Adrenal gland (tissue), 9 donors: ENCODE measurements at regions not wholly inside any gene's neighbourhood (a gene's known extent, or its start where the extent isn't known, plus 50 kb on each side); places are given as distances from the start of the nearest gene placed in this dataset.

Experiments
- DNase-seq, 7 donors: peaks; one replicate each; pipeline ENCODE4 v3.0.0-alpha.2; 2019 to 2020
- H3K27ac ChIP-seq, 5 donors: fragments of 200-600 bp; sonication (generic) in 4 of 5; 1 replicate in 3 of 5; 2 replicates in 2 of 5; pipeline versions ENCODE4 v1.5.1 to v1.8.0; 2016 to 2020; ENCODE audit warnings: mild to moderate bottlenecking in 1 of 5
- H3K27me3 ChIP-seq: fragments of 200-600 bp; 2 replicates; pipeline ENCODE4 v1.8.0; 2021
- H3K36me3 ChIP-seq, 2 donors: fragments of 200-600 bp; replicated peaks in 1 of 2; 1 replicate in 1 of 2; 2 replicates in 1 of 2; pipeline versions ENCODE4 v1.5.1 to v1.8.0; 2018 to 2022
- H3K4me1 ChIP-seq, 2 donors: fragments of 200-600 bp; replicated peaks in 1 of 2; 1 replicate in 1 of 2; 2 replicates in 1 of 2; pipeline versions ENCODE4 v1.5.1 to v1.8.0; 2018 to 2021
- H3K4me3 ChIP-seq, 4 donors: fragments of 200-600 bp; sonication (generic) in 3 of 4; one replicate each; pipeline ENCODE4 v1.5.1; 2016 to 2018
- H3K9me3 ChIP-seq, 3 donors: fragments of 200-600 bp; sonication (generic) in 1 of 3; replicated peaks in 1 of 3; 1 replicate in 2 of 3; 2 replicates in 1 of 3; pipeline versions ENCODE4 v1.5.1 to v1.8.0; 2016 to 2021
- CTCF ChIP-seq, 6 experiments: fragments of 450-650 bp in 4 of 6; fragments of 200-600 bp in 2 of 6; sonication (generic) in 1 of 6; IDR thresholded peaks; 1 replicate in 5 of 6; 2 replicates in 1 of 6; pipeline versions ENCODE4 v1.5.1 to v1.8.0; 2016 to 2021; ENCODE audit warnings: antibody characterized with exemption in 6 of 6, mild to moderate bottlenecking in 2 of 6, moderate library complexity in 1 of 6
- POLR2A ChIP-seq, 2 donors: fragments of 450-650 bp; IDR thresholded peaks; one replicate each; pipeline ENCODE4 v1.6.1; 2017; ENCODE audit warnings: antibody characterized with exemption in 2 of 2, mild to moderate bottlenecking in 2 of 2, moderate library complexity in 1 of 2
- WGBS, 4 donors: extraction: QIAGEN DNeasy Blood & Tissue Kit in 2 of 4; methylation state at CpG; one replicate each; pipeline versions ENCODE4 v1.1.5 to v1.1.7; 2013 to 2017; 5-methylcytosine and 5-hydroxymethylcytosine counted together
- intact Hi-C, 2 donors: fragments of 100-400 bp; cut with DNase I; formaldehyde crosslinking; loops; one replicate each; pipeline versions ENCODE4 v1.14.1 to v1.15.0; 2022 to 2023
- donor health status: healthy with polysubstance abuse.
- donor health status: Bipolar disorder and iron deficiency.
- donor health status: DM: yes; HTN: yes; CAD: no.
- donor health status: DM: no; HTN: no; CAD: no.
- donor health status: DM: no; HTN: no; CAD: no.

GRCh38 chr21:43338951-43339350, 88.0 kb downstream of the SIK1 start:
- Histone ChIP-seq H3K9me3 (no peaks in the 10 kb centered on the region), H3K27ac (no peak overlapping the region), H3K36me3 (no peaks in the 10 kb centered on the region), H3K4me1 (peaks cover 0 to 3% of the 10 kb centered on the region in 2 donors), H3K4me3 (no peak overlapping the region), H3K27me3 (no peaks in the 10 kb centered on the region)
- 50 to 80% (median 55%) methylated on average over 3 to 5 of the region's 5 CpGs for WGBS, 4 donors
- intact Hi-C loops, result no loop called here
- TF ChIP-seq CTCF (IDR thresholded peaks at IDR 0.05) (no peak), POLR2A (IDR thresholded peaks at IDR 0.05) (no peak)
- DNase-seq, result peak in 2 of 7 donors; percentile 27 to 68

- intact Hi-C loops, result no loop called here
- DNase-seq, result no peak
- 84 to 92% (median 91%) methylated on average over 15 to 18 of the region's 18 CpGs for WGBS, 4 donors
These were observed 88.9 kb downstream of the SIK1 start for GRCh38 chr21:43337901-43338655.

GRCh38 chr21:43335119-43335518, 91.8 kb downstream of the SIK1 start:
- intact Hi-C loops, result no loop called here
- Histone ChIP-seq H3K27ac (no peak overlapping the region), H3K4me3 (no peak overlapping the region), H3K27me3 (no peaks in the 10 kb centered on the region), H3K9me3 (no peaks in the 10 kb centered on the region), H3K36me3 (no peaks in the 10 kb centered on the region), H3K4me1 (peaks cover 0 to 12% of the 10 kb centered on the region in 2 donors)
- no peak for DNase-seq
- TF ChIP-seq POLR2A (IDR thresholded peaks at IDR 0.05), result no peak
- TF ChIP-seq CTCF (IDR thresholded peaks at IDR 0.05), result no peak
- WGBS, 4 donors, result 89 to 93% (median 90%) methylated on average over 3 to 10 of the region's 10 CpGs

More at GRCh38 chr21:43337901-43338655, 88.9 kb downstream of the SIK1 start:
- H3K36me3 ChIP-seq, result no peaks in the 10 kb centered on the region
- H3K27ac ChIP-seq, result no peak overlapping the region
- TF ChIP-seq CTCF (IDR thresholded peaks at IDR 0.05) (no peak), POLR2A (IDR thresholded peaks at IDR 0.05) (no peak)
- H3K4me1 ChIP-seq, result peaks cover 0 to 9% of the 10 kb centered on the region in 2 donors
- no peaks in the 10 kb centered on the region for H3K27me3 ChIP-seq
- H3K9me3 ChIP-seq, result no peaks in the 10 kb centered on the region
- H3K4me3 ChIP-seq, result no peak overlapping the region

- no peaks in the 10 kb centered on the region for H3K9me3 ChIP-seq
- no peaks in the 10 kb centered on the region for H3K27me3 ChIP-seq
- intact Hi-C loops, result no loop called here
- 89 to 93% (median 92%) methylated on average over 14 to 16 of the region's 16 CpGs for WGBS, 4 donors
- peaks cover 0 to 12% of the 10 kb centered on the region in 2 donors for H3K4me1 ChIP-seq
- TF ChIP-seq CTCF (IDR thresholded peaks at IDR 0.05) (no peak), POLR2A (IDR thresholded peaks at IDR 0.05) (no peak)
- no peak overlapping the region for H3K4me3 ChIP-seq
- DNase-seq, result no peak
- H3K27ac ChIP-seq, result peak overlapping the region in 1 of 5 donors; percentile 75
- no peaks in the 10 kb centered on the region for H3K36me3 ChIP-seq
These were observed 92.5 kb downstream of the SIK1 start for GRCh38 chr21:43334214-43334958.
